Keratinocyte (primary cell): ENCODE measurements at regions not wholly inside any gene's neighbourhood (a gene's known extent, or its start where the extent isn't known, plus 50 kb on each side); places are given as distances from the start of the nearest gene placed in this dataset.

Experiments used
- DNase-seq: peaks from one replicate; pipeline ENCODE4 v3.0.0-alpha.2; 2011; ENCODE audit warnings: low read depth, missing footprints, low spot score
- FAIRE-seq: peaks from 2 replicates; lab custom pipeline; 2011; peaks lifted over from hg19 to GRCh38; lab: Jason Lieb, UNC
- H2AFZ ChIP-seq: 2 replicates; pipeline ENCODE4 v1.6.0; 2012; ENCODE audit warnings: low read length, control low read depth, inconsistent platforms; ENCODE audit not compliant: control insufficient read depth
- H3K27ac ChIP-seq: 2 replicates; pipeline ENCODE4 v1.5.1; 2011; ENCODE audit warnings: low read length; ENCODE audit not compliant: control insufficient read depth, insufficient read depth
- H3K27me3 ChIP-seq: 3 replicates; pipeline ENCODE4 v1.6.0; 2011; ENCODE audit warnings: low read length; ENCODE audit not compliant: control insufficient read depth, insufficient read depth; ENCODE audit errors: extremely low read depth
- H3K36me3 ChIP-seq, 2 experiments: 2 replicates in 1 of 2; 3 replicates in 1 of 2; pipeline ENCODE4 v1.5.1; 2011; ENCODE audit warnings: low read length in 2 of 2, mild to moderate bottlenecking in 1 of 2; ENCODE audit not compliant: control insufficient read depth in 2 of 2, insufficient read depth in 2 of 2; ENCODE audit errors: extremely low read depth in 1 of 2
- H3K4me1 ChIP-seq: 3 replicates; pipeline ENCODE4 v1.5.1; 2011; ENCODE audit warnings: low read length; ENCODE audit not compliant: control insufficient read depth, insufficient read depth; ENCODE audit errors: extremely low read depth
- H3K4me2 ChIP-seq: 3 replicates; pipeline ENCODE4 v1.6.0; 2011; ENCODE audit warnings: low read depth, low read length; ENCODE audit not compliant: control insufficient read depth, insufficient read depth; ENCODE audit errors: extremely low read depth
- H3K4me3 ChIP-seq, 3 experiments: fragments of 200-600 bp in 1 of 3; sonication (generic) in 1 of 3; 2 replicates in 2 of 3; 3 replicates in 1 of 3; pipeline ENCODE4 v1.5.1; 2011 to 2016; ENCODE audit warnings: low read length in 3 of 3, mild to moderate bottlenecking in 3 of 3, control low read depth in 2 of 3, inconsistent platforms in 1 of 3, low read depth in 1 of 3, mixed read lengths in 1 of 3, mixed run types in 1 of 3, moderate library complexity in 1 of 3; ENCODE audit not compliant: control insufficient read depth in 2 of 3, insufficient read depth in 2 of 3; ENCODE audit errors: extremely low read depth in 1 of 3
- H3K79me2 ChIP-seq: 2 replicates; pipeline ENCODE4 v1.6.0; 2012; ENCODE audit warnings: low read length; ENCODE audit not compliant: control insufficient read depth, insufficient read depth
- H3K9ac ChIP-seq: 3 replicates; pipeline ENCODE4 v1.6.0; 2011; ENCODE audit warnings: low read length; ENCODE audit not compliant: control insufficient read depth, insufficient read depth; ENCODE audit errors: extremely low read depth
- H3K9me1 ChIP-seq: 3 replicates; pipeline ENCODE4 v1.6.0; 2011; ENCODE audit warnings: low read length; ENCODE audit not compliant: control insufficient read depth, insufficient read depth; ENCODE audit errors: extremely low read depth
- H3K9me3 ChIP-seq: 2 replicates; pipeline ENCODE4 v1.5.1; 2012; ENCODE audit warnings: low read depth, low read length; ENCODE audit not compliant: control insufficient read depth
- H4K20me1 ChIP-seq: 3 replicates; pipeline ENCODE4 v1.6.0; 2011; ENCODE audit warnings: low read length; ENCODE audit not compliant: control insufficient read depth, insufficient read depth; ENCODE audit errors: extremely low read depth
- CTCF ChIP-seq, 3 experiments: IDR thresholded peaks in 1 of 3; conservative IDR thresholded peaks in 1 of 3; optimal IDR thresholded peaks in 1 of 3; 2 replicates in 2 of 3; 3 replicates in 1 of 3; pipeline versions ENCODE3 to v1.5.1; 2011; ENCODE audit warnings: low read length in 3 of 3, mild to moderate bottlenecking in 3 of 3, moderate library complexity in 2 of 3, control low read depth in 1 of 3, inconsistent platforms in 1 of 3; ENCODE audit not compliant: insufficient read depth in 2 of 3; ENCODE audit errors: extremely low read depth in 1 of 3
- EZH2 ChIP-seq: IDR thresholded peaks from one replicate; pipeline ENCODE4 v1.6.1; 2012; ENCODE audit warnings: inconsistent platforms, mild to moderate bottlenecking, low read length, moderate library complexity
- dilution Hi-C: fragments of 300-500 bp; cut with MboI; formaldehyde crosslinking; loops from one replicate; pipeline ENCODE4 v1.7.0; 2020; ENCODE audit warnings: low sequenced_read_pairs; ENCODE audit not compliant: extremely low pct_ligation_motif_present

GRCh38 chr12:59086126-59086525 lies 165.8 kb upstream of the LRIG3 start:
- dilution Hi-C loops, result no loop called here

GRCh38 chr12:59085690-59086089 lies 165.4 kb upstream of the LRIG3 start:
- H3K9ac ChIP-seq, result no peak overlapping the region
- no peak overlapping the region for H3K4me2 ChIP-seq
- H3K4me3 ChIP-seq, result no peak overlapping the region
- H3K4me1 ChIP-seq, result peaks cover 16% of the 10 kb centered on the region
- no peak for TF ChIP-seq EZH2
- no peak for TF ChIP-seq CTCF (optimal IDR thresholded peaks at IDR 0.05 in 1 of 3, IDR thresholded peaks at IDR 0.05 in 1 of 3, conservative IDR thresholded peaks at IDR 0.05 in 1 of 3; ENCODE audit: extremely low read depth in 1 of 3, insufficient read depth in 2 of 3, low read length in 3 of 3)
- no peaks in the 10 kb centered on the region for H3K9me1 ChIP-seq
- no peaks in the 10 kb centered on the region for H3K36me3 ChIP-seq
- FAIRE-seq (peak; percentile 9), DNase-seq (no peak)
- no peaks in the 10 kb centered on the region for H3K79me2 ChIP-seq
- peak overlapping the region; percentile 38 for H2AFZ ChIP-seq
- H3K9me3 ChIP-seq, result no peaks in the 10 kb centered on the region
- dilution Hi-C loops, result no loop called here
- no peaks in the 10 kb centered on the region for H4K20me1 ChIP-seq
- no peaks in the 10 kb centered on the region for H3K27me3 ChIP-seq
- no peak overlapping the region for H3K27ac ChIP-seq

More at GRCh38 chr12:59086126-59086525, 165.8 kb upstream of the LRIG3 start:
- H3K36me3 ChIP-seq, result no peaks in the 10 kb centered on the region
- H2AFZ ChIP-seq, result peak overlapping the region; percentile 25
- no peak overlapping the region for H3K4me2 ChIP-seq
- no peak overlapping the region for H3K9ac ChIP-seq
- TF ChIP-seq CTCF (optimal IDR thresholded peaks at IDR 0.05 in 1 of 3, IDR thresholded peaks at IDR 0.05 in 1 of 3, conservative IDR thresholded peaks at IDR 0.05 in 1 of 3; ENCODE audit: extremely low read depth in 1 of 3, insufficient read depth in 2 of 3, low read length in 3 of 3) (no peak), EZH2 (no peak)
- H3K9me3 ChIP-seq, result no peaks in the 10 kb centered on the region
- no peak overlapping the region for H3K27ac ChIP-seq
- H3K79me2 ChIP-seq, result no peaks in the 10 kb centered on the region
- peaks cover 16% of the 10 kb centered on the region for H3K4me1 ChIP-seq
- H4K20me1 ChIP-seq, result no peaks in the 10 kb centered on the region
- no peaks in the 10 kb centered on the region for H3K27me3 ChIP-seq
- no peak overlapping the region for H3K4me3 ChIP-seq
- DNase-seq, result no peak
- H3K9me1 ChIP-seq, result no peaks in the 10 kb centered on the region
- FAIRE-seq, result peak; percentile 29
